HG02885 (cell line): ENCODE measurements at regions not wholly inside any gene's neighbourhood (a gene's known extent, or its start where the extent isn't known, plus 50 kb on each side); places are given as distances from the start of the nearest gene placed in this dataset.

ENCODE experiments used
- ATAC-seq: cut with Tn5 transposase; IDR thresholded peaks from one replicate; pipeline ENCODE4 v1.9.1; 2021; ENCODE audit warnings: mild to moderate bottlenecking; ENCODE audit not compliant: unreplicated experiment, poor library complexity

DNA sequence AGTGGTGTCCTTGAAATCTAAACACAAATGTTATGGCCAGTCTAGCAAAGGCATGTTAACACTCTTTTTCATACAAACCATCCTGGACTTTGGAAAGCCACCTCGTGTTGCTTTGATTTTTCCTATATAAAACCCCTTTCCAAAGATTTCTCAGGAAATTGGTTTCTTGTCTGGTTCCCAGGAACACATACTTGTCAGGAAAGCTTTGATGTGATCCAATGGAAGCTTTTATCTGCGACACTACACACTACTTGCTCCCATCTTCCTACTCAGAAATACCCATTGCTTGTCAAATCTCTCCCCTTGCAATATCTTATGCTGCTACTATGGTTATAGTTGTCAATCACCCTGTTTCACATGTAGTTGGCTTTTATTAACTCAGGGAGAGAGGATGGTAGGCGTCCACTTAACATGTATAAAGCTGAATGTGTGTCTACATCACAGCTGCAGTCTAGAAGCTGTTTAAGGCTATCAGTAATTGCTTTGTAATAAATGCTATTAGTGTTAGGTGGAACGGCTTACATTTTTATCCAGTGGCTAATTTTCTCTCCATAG lies 189.6 kb downstream of the GPAM start:
- no peak for ATAC-seq

DNA sequence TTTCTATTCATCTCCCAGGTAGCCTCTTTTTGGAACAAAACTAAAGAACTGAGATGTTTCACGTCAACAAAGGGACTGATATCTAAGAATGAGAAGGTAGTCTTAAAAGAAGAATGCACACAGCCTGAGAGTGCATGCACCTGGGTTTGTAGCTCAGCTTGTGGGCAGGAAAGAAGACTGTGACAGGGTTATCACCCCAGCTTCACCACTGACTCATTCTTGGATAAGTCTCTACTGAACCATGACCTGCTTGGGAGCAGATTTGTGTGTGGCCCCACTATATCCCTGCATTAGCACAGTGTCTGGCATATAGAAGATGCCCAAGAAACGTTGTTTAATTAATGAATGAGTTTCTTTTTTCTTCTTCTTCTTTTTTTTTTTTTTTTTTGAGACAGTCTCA lies 187.5 kb downstream of the GPAM start:
- peak; percentile 98 for ATAC-seq

DNA sequence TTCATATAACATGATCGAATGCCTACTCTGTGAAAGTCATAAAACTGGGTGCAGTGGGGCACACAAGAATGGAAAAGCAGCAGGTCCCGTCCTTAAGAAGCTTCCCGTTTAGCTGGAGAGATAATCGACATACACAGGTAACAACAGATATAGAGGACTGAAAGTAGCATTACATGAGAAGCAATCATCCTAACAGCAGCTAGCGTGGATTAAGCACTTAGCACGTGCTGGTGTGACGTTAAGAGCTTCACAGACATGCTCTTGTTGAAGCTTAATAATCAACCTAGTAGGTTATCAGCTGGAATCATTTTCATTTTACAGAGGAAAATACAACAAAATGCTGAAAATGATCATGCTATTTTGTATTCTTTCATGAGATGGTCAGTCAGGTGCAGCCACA lies 184.8 kb downstream of the GPAM start:
- no peak for ATAC-seq

DNA sequence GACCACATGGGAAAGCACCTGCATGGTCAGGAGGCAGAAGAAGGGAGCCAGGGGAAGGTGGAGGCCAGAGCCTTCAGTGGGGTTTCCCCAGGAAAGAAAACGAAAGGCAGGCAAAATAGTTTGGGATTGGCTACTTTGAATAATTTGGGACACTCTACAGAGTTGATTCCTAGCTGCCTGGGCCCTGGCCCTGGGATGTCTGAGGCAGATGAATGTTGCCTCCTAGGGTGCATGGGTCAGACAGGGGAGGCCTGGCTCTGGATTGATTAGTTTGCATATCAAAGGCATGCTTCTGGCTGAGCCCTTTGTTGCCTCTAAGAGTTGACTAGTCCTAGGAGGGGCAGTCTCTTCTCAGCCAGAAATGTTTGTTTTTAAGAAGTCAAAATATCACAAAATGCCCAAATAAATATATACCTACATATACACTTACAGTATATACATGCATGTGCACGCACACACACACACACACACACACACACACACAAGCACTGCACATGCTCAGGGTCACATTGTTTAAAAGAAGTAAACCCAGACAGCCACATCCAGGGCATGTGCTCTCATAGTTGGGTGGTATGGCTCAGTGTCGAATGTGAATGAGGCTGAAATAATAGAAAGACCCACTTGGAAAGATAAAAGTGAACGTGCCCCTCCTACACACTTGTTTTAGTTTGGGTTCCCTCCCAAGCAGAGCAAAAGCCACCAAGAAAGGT lies 184.2 kb downstream of the GPAM start:
- ATAC-seq, result no peak

DNA sequence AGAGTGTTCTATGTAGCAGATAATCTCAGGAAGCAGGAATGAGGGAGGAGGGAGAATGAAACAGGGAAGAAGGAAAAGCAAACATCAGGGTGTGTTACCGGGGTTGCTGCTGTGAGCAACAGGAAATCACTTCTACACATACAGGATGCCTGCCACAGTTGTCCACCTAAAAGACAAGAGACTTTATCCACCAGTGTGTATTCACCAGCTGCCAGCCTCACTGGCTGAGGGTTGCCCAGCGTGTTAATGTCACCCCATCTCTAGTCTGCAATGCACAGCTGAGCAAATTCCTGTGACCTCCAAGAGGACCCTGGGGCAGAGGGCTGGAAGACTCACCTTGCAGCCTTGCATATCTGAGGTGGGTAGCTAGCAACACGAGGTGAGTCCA lies 183.7 kb downstream of the GPAM start:
- no peak for ATAC-seq

DNA sequence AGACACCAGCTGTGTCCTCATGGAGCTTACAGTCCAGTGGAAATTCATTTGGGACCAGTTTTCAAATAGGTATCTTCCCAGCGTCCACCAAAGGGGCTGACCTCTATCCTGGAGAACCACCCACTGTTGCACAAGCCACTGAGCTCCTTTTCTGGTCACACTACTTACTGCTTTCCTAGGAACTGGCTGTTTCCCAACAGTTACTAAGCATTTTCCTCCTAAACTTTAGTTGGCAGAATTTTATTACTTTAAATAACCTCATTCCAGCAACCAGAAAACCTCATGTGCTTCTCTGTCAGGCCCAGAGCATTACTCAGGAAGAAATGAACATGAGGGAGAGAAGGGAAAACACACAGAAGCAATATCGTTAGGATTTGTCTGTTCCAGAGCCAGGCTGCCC lies 183.1 kb downstream of the GPAM start:
- ATAC-seq, result no peak

DNA sequence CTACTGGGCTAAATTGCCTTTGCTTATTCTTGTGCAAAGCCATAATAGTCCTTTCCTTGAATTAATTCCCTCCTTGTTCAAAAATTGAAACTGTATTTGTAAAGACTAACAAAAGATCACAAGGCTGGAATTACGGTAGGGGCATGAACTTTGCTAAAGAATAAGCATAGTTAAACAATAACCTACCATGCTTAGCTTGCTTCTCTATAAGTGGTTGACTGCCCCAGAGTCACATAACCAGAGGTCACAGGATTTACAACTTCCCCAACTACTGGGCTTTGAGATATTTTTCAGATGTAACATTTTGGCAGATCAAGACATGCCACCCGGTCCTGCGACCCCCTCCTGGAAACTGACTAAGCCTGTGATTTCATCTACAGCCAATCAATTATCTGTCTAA lies 181.4 kb downstream of the GPAM start:
- no peak for ATAC-seq

DNA sequence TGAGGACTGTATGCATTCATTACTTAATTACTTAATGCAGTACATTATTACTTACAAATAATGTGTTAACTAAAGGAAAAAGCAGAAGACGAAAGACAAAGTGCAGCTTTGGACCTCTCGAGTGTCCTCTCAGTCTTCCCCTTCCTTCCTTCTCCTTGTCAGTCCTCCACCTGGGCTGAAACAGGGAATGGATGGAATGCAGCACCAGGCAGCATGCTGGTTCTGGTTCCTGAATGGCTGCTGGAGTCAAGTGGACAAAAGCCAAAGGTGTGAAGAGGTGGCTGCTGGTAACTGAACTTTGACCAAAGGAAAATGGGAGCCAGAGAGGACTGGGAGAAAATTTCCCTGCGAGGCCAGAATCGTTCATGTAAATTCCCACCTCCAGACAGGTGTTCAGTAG lies 179.5 kb downstream of the GPAM start:
- ATAC-seq, result no peak

DNA sequence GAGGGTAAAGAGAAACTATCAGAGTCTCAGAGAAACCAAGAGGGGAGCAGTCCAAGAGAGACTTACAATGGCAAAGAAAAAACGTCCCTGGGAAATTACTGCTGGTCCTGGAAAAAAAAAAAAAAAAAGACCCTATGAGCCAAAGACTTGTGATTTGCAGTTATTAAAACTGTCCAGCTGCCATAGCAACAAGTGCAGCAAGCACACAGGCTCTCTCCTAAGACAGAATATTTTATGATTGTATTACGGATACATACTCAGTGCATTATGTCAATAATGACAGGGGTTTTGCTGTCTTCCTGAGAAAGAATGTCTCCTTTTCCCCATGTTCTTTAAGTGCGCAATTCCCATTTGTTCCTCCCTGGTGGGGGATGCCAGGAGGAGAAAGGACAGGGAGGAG lies 178.5 kb downstream of the GPAM start:
- no peak for ATAC-seq

DNA sequence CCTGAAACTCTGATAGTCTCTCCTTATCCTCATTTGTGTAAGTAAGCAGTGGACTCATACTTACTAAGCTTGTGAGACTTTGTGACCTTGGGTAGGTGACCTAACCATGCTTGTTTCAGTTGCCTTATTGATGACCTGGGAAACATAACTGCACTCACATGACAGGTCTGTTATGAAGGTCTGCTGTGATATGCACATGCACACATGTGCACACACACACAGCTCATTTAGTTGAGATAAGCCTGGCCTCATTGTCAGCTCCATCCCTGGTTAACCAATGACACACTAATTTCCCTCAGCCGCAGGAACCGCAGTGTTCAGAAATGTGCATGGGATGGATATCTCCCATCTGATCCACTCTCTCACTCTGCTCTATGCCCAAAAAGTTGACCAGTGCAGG lies 177.2 kb downstream of the GPAM start:
- ATAC-seq, result no peak

DNA sequence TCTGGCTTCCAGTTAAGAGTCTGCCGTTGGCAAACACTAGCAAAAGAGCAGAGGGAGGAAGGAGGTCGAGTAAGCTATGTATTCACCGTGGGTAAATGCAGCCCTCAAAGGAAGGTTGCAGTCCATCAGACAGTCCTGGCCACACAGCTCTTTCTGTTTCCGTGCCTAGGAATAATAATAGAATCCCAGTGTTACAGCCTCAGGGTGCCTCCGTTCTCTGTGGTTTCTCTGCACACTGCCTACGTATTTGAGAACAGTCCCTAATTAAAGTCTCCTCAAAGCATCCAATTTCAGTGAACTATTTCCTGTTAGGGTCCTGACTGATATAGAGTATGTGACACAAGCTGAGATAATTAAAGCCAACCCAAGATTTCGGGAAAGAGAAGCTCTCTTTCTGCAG lies 176.7 kb downstream of the GPAM start:
- no peak for ATAC-seq

DNA sequence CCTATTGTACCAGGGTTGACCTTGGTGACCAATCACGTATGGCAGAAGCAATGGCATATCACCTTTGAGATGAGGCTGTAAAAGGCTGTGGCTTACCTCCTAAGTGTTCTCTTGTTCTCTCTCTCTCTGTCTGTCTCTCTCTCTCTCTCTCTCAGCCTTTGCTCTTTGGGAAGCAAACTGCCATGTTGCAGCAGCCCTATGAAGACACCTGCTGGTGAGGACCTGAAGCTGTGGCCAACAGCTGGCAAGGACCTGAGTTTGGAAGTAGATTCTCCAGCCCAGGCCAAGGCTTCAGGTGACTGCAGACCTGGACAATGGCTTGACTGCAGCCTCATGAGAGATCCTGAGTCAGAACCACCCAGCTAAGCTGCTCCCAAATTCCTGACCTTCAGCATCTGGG lies 161.4 kb downstream of the GPAM start:
- no peak for ATAC-seq

DNA sequence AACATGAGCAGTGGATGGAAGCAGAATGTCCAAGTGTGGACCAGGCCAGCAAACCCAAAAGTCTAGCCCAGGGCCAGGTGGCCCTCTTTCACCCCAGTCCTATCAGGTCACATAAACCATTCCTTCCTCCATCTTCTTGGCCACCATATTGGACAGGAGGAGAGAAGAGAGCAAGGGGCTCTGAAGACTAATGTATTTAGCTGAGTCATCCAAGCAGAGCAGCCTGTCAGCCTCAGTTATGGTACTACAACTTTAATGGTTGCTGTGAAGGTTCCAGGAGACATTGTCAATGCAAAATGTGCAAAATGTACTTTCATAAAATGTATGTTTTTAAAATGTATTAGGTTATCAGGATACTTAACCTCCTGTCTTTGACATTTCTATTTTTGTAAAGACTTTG lies 159.5 kb downstream of the GPAM start:
- no peak for ATAC-seq

DNA sequence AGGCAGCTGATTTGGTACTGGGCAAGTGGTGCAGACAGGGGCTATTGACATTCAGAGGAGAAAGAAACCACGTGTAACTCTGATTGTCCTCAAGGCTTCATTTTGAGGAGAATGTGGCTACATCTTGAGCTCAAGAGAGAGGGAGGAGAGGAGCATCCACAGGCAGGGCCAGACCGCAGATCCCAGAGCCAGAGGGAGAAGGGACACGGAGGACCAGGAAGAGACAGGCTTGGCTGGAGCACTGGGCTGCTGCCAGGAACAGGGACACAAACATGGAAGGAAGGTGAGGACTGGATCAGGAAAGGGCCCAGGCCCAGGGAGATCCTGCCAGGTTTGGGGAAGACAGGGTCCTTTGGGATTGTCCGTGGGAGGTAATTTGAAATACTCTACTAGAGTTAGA lies 158.3 kb downstream of the GPAM start:
- no peak for ATAC-seq

DNA sequence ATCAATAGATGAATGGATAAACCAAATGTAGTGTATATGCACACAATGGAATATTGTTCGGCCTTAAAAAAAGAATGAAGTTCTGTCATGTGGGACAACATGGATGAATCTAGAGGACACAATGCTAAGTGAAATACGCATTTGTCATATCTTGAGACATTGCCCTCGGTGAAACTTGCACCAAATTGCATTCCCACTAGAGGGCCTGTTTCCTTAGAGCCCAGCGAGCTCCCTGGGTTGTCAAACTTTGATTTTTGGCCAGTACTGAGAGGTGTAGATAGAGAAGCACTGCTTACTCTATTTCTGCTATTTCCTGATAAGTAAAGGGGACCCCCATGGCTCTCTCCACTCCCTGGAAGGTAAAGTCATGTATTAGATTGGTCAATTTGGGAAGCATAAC lies 157.1 kb downstream of the GPAM start:
- no peak for ATAC-seq

DNA sequence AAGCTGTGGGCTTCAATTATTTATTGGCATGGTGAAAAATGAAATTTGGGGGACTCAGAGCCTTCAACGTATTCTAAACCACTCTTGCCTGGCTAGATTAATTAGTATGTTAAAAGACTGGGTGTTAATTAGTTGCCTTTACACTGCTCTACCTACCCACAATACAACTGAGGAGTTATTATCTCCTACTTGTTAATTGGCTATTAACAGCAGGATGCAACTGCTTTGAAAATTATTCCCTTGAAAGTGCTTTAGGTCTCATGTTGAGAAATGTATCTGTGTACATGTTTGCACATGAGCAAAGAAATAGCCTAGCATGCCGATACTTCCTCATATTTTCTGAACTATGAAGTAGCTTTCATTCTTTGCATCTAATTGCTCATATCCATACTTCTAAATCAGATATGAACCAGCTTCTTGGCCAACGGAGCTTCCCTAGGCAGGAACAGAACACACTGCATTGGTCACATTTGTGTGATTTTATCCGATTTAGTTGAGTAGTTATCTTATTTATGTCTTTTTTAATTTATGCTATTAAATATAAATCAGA lies 155.8 kb downstream of the GPAM start:
- ATAC-seq, result no peak

DNA sequence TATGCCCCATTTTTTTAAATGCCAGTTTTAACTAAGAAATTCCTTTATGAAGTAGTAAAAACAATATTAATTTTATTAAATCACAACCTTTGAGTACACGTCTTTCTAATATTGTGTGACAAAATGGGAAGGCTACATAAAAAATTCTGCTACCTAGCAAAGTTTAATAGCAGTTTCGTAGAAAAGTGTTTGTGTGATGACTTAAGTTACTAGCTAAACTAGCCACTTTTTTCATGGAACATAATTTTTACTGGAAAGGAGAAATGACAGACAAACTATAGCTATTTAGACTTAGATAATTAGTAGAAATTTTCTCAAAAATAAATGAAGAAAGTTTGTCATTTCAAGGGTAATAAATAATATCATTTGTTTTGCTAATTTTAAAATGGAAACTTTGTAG lies 153.1 kb downstream of the GPAM start:
- no peak for ATAC-seq

DNA sequence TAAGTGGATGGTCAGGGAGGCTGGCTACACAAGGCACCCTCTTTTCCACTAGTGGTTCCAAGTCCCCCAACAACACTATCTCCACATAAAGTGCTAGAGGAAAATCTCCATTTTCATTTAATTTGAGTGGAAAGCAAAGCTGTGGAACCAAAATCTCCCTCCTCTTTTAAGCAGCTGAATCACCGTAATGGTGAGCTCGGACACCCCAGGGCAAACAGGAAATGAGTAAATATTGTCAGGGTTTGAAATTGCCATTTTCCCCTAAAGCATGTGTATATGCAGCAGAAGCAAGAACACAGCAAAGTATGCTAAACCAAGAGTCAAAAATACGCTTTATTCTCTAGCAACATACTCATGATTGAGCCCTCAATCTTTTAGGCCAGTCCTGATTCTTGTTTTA lies 143.7 kb downstream of the GPAM start:
- ATAC-seq, result no peak

DNA sequence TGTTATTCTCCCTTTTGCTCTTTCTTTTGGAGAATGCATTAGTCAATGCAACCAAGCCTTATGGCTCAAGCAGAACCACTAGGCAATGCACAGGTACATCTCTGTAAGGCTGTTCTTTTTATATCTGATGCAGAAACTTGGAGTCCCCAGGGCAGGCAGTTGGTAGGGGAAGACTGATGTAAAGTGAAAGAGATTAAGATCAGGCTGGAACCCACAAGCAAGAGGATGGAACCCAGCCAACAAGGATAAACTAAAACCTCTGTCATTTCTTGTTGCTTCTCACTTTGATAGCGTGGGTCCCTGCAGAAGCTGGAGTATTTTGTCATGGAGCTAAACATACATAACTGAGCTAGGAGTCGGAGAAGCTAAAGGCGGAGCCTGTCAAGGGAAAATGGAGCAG lies 142.9 kb downstream of the GPAM start:
- ATAC-seq, result no peak

DNA sequence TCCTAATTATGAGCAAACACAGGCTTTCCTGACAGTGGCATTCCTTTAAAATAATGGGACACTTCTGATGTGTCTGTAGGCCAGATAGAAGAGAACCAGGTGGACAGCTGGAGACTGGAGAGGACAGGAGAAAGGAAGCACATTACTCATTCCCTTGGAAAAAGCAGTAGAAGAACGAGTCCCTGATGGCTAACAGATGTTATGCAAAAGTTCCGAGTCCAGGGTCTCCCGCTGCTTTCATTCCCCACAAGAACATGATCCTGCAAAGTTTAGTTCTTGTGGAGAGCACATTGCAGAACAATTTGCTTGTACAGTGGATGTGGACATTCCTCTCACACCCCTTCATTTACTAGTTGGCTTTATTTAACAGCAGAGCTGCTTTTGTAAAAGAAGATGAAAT lies 137.6 kb downstream of the GPAM start:
- no peak for ATAC-seq

DNA sequence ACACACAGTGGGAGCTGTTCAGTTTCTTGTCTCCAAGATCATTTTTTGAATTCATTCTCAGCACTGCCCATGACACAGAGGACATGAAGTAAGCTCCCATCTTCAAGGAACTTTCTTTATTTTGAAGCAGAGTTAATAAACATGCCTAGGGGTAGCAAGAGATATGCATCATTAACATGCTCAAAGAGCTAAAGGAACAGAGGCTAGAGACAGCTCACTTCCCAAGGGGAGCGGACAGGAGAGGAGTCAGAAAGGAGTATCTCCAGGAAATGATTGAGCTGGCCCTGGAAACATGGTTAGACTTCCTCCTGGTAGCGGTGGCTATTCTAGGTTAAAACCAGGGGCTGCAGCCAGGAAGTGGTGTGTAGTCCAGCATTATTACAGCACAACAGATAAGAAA lies 135.9 kb downstream of the GPAM start:
- no peak for ATAC-seq

DNA sequence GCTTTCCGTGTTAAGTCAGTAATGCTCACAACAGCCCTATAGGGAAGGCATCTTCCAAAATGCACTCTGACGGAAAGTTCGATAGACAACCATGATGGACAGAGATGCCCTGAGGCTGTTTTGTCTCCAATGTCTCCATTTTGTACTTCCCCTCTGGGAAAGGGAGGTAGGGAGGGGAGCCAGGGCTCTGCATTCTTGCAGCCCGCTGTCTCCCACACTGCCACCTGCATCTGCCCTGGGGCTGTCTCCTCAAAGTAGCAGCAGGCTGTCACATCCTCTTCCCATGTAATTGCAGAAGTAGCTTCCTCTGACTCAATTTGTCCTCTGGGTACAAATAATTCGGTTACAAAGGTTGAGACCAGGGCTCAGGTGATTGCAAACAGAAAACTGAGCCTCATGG lies 131.4 kb downstream of the GPAM start:
- ATAC-seq, result no peak
